ENCODE measurements at regions not wholly inside any gene's neighbourhood (a gene's known extent, or its start where the extent isn't known, plus 50 kb on each side); places are given as distances from the start of the nearest gene placed in this dataset.
"Not testable (repeated sequence)": the region's sequence is repeated elsewhere in the genome, so short reads cannot be mapped to it uniquely, and the experiment has no call there.

DNA sequence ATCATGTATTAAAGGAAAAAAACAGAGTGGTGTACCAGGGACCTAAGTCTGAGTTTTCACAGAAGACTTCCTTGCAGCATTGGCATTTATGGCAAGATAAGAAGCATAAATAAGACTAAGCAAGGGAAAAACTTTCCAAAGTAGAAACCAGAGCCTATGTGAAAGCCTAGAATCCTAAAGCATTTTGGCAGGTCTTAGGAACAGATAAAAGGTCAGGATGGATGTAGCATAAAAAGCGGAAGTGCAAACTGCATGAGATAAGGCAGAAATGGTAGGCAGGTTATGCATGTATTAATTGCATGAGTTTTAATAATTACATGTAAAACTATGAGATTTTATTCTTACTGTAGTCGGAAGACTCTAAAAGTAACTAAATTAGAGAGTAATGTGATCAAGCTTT is 596.5 kb downstream of the SUCLG1 start:
- DNase-seq, result no peak

DNA sequence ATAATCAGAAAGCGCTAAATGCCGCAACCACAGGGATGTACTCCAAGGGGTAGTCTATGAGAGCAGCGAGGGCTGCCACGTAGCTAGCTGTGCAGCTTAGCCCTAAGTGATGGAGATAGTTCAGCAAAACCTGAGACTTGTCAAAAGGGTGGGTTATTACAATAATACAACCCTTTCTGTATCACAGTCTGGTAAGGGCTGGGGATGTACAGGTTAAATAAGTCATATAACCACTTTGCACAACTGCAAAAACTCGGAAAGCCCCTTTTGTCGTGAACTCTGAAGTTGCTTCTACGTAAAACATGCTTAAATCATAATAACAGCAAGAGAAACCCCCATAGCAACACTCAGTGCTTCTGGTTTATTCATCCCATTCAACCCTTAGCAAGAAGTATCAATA is 598.8 kb downstream of the SUCLG1 start:
- no peak for DNase-seq

DNA sequence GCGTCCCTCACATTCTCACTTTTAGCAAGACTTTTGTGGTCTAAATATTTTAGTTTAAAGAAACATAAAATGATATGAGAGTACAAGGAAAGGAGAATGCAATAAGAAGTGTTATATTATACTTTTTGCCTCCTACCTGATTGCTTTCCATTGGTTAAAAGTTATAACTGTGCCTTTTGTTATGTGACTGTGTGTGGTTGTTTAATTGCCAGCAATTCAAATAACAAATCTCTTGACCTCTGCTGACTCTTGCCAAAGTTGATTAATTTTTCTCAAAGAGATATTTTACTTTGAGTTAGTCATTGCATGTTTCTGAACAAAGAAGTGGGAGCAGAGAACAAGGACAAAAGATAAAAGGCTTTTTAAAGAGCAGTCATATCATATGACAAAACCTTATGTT is 599.5 kb downstream of the SUCLG1 start:
- DNase-seq, result no peak

- no peak for DNase-seq
Measured at GRCh38 chr2:83851066-83851465, 608.0 kb downstream of the SUCLG1 start.

DNA sequence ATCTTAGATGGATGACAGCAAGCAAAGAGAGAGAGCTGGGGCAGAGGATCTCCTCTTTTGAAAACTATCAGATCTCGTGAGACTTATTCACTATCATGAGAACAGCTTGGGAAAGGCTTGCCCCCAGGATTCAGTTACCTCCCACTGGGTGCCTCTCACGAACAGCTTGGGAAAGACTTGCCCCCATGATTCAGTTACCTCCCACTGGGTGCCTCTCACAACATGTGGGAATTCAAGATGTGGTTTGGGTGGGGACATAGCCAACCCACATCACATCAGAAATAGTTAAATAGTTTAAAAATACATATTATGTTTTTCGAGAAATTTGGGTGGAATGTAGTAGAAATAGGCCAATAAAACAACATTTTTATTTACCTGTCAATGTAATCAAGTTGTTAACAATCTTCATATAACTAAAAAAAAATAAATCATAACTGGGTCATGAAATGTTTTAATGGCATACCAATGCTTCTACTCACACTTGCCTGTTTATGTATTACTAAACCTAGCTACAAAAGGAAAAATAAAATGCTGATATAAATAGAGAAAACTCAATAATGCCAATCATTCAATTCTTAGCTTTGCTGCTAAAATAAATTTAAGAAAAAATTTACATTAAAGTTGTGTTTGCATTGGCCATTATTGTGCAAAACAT is 608.9 kb downstream of the SUCLG1 start:
- DNase-seq, result no peak

DNA sequence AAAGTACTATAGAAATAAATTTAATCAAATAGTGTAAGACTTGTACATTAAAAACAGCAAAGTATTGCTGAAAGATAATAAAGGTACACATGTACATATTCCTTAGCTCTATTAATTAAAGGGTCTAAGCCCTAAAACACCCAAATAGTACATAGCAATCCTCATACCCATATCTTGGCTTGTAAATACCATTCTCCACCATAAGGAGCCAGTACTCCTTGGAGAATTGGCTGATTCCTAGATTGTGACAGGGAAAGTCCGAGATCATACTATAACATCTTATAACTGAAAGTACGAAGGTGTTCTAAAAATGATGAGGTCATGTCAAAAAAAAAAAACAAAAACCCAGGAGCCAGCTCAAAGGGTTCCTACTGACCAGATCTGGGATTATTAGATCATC is 614.6 kb downstream of the SUCLG1 start:
- DNase-seq, result no peak

DNA sequence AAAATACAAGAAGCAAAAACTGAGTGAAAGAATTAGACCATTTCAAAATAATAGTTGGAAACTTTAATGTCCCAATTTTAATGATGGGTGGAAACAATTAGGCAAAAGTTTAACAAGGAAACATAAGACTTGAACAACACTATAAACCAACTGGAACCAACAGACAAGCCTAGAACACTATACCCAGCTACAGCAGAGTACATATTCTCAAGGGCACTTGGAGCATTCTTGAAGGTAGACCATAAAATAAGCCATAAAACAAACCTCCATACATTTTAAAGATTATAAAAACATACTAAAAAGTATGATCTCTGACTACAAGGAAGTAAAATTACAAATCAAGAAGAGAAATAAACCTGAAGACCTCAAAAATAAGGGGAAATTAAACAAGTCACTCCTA is 616.7 kb downstream of the SUCLG1 start:
- DNase-seq, result no peak

DNA sequence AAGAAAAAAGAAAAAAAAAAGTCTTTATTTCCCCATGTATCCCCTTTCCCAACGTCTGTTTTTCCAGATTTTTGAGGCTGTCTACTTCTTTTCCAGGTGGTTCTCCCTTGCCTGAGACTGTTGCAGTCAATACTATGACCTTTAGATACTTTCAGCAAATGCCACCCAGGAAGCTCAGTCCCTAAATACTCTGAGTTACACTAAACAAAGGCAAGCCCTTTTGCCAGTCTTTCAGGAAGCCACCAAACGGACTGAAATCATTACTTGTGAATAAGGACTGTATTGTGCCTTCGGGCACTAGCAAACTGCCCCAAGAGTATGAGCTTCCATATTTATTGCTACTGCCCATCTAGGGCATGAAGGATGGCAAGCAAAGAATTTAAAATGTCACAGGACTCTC is 621.3 kb downstream of the SUCLG1 start:
- DNase-seq, result no peak

- no peak for DNase-seq
Measured at GRCh38 chr2:83827618-83828017, 631.5 kb downstream of the SUCLG1 start.

DNA sequence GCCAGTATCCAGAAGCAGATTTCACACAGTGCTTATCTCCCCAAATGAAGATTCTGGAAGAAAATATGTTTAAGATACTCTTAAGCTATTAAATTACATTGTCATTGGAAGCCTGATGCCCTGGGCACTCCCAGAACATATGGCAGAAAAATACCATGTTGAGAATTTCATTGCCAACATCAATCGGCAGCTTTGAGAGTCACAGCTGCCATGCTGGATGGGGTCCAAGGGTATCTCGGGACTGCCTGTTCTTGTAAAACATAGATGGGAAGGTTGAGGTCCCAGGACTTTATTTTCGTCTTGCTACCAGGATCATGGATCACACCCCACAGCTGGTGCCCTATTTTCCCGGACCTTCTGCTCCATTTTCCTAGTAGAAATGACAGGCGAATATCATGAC is 632.5 kb downstream of the SUCLG1 start:
- DNase-seq, result no peak

DNA sequence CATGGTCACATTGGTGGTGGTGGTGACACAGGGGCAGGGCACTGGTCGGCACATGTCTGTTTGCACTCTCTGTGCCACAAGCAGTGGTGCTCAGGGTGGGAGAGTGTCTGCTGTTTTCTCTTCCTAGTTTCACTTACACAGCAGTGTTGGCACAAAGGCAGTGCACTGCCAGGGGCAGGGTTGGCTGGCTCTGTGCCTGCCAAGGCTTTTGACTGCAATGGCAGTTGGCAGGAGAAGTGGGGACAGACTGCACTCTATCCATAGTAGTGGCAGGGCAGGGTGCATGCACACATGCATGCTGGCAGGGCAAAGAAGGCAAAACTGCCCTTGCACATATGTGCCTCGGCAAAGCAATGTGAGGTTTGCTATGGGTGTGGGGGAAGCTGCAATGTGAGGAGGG is 635.9 kb downstream of the SUCLG1 start:
- DNase-seq, result no peak

DNA sequence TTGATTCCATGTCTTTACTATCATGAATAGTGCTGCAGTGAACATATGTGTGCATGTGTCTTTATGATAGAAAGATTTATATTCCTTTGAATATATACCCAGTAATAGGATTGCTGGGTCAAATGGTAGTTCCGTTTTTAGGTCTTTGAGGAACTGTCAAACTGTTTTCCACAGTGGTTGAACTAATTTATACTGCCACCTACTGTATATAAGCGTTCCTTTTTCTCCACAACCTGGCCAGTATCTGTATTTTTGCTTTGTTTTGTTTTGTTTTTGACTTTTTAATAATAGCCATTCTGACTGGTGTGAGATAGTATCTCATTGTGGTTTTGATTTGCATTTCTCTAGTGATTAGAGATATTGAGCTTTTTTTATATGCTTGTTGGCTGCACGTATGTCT is 641.6 kb downstream of the SUCLG1 start:
- no peak for DNase-seq

DNA sequence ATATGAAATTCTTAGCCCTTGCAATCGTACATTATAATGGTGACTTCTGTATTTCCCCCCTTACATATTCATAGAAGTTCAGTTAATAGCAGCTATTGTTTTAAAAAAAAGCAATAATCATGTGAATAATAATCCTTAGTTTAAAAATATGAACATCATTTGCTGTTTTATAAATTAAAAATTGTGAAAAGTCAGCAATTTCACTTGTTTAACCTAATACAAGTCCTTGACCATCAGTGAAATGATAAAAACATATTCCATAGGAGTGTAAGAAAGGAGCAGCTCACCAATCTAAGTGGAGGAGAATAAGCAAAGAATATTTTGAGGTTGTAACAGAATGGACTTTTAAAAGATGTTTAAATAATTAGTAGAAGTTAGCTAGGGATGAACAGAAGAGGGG is 650.2 kb downstream of the SUCLG1 start:
- no peak for DNase-seq

- no peak for DNase-seq
Measured at GRCh38 chr2:83802604-83803003, 656.5 kb downstream of the SUCLG1 start.

GRCh38 chr2:83795777-83796176 is 663.3 kb downstream of the SUCLG1 start:
- DNase-seq, result no peak

DNA sequence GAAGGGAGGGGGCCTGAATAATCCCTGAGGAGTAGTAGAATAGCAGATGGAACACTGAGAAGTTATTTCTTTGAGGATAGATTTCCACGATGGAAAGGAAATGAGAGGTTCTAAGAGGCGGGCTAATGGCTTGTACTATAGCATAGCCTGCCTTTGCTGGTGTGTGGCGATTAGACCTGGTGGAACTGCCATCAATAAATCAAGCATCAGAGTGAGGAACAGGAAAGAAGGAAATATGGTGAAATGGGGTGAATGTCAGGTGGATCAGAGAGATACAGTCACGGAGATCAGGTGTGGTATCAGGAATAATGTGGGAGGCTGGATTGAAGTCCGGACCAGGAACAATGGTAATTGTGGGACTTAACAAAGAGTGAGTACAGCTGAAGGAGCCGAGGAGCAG is 668.6 kb downstream of the SUCLG1 start:
- not testable (repeated sequence) for DNase-seq

GRCh38 chr2:83789674-83790073 is 669.4 kb downstream of the SUCLG1 start:
- DNase-seq, result not testable (repeated sequence)

DNA sequence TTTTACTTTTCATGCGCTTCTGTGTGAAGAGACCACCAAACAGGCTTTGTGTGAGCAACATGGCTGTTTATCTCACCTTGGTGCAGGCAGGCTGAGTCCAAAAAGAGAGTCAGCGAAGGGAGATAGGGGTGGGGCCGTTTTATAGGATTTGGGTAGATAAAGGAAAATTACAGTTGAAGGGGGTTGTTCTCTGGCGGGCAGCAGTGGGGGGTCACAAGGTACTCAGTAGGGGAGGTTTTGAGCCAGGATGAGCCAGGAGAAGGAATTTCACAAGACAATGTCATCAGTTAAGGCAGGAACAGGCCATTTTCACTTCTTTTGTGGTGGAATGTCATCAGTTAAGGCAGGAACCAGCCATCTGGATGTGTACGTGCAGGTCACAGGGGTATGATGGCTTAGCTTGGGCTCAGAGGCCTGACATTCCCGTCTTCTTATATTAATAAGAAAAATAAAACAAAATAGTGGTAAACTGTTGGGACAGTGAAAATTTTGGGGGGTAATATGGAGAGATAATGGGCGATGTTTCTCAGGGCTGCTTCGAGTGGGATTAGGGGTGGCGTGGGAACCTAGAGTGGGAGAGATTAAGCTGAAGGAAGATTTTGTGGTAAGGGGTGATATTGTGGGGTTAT is 670.0 kb downstream of the SUCLG1 start:
- DNase-seq, result not testable (repeated sequence)

DNA sequence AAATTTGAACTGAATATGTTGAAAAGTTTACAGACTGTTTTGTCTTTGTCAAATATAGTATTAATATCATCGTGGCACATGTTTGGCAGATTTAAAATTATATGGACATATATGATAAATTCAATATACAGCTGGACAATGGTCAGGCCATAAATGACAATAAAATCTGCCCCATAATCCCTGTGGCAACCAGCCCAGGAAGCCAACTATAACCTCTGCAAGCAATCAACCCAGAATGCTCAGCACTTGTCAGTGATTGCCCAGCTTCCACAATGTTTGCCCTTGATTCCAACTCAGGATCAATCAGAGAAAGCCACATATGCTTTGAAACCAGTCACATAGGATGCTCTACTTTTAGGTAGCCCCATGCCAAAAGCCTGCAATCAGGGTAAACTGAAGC is 671.9 kb downstream of the SUCLG1 start:
- no peak for DNase-seq

GRCh38 chr2:83786140-83786539 is 672.9 kb downstream of the SUCLG1 start:
- DNase-seq, result no peak

DNA sequence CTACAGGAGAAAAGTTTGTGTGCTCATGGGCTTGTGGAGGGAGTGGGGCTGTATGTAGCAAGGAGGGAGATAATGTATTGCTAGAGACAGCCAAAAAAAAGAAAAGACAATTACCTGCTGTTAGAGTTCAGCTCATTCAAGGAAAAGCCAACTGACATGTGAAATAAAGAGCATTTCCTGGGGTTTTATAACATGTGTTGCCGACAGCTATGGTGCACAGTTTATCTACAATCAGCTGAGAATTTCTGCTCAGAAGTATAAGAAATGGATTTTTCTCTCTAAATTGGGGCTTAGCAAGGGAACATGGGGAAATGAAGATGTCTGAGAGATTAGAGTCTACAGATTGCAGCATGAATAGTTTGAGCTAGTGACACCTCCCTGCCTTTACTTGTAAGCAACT is 674.1 kb downstream of the SUCLG1 start:
- DNase-seq, result no peak

DNA sequence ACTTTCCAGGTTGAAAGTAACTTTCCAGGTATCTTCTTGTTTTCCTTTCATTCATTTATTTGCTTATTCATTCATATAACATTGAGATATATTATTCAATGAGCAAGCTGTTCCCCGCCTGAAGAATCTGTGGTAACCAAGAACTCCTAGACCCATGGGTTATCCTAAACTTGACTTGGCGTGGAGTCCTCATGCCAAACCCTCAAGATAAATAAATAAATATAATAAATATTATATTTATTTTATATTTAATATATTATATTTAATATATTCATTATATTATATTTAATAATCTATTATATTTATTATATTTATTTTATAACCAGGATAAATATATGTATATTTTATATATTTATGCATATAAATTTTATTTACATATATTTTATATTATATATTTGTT is 674.8 kb downstream of the SUCLG1 start:
- no peak for DNase-seq

- DNase-seq, result no peak
Measured at GRCh38 chr2:83782122-83782521, 677.0 kb downstream of the SUCLG1 start.

GRCh38 chr2:83764447-83765005 is 694.6 kb downstream of the SUCLG1 start:
- no peak for DNase-seq

DNA sequence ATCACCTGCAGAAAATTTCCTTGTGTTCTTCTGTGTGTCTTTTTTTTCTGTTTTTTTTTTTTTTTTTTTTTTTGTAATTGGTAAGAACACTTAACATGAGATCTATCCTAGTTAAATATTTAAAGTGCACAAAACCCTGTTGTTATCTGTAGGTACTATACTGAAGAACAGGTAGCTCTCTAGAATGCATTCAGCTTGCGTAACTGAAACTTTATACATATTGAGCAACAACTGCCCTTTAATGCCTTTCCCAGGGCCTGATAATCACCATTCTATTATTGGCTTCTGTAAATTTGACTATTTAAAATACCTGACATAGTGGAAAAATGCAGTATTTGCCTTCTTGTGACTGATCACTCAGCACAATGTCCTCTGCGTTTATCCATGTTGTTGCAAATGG is 701.8 kb downstream of the SUCLG1 start:
- DNase-seq, result no peak
